Left kidney (tissue), 1 donor: ENCODE measurements at regions not wholly inside any gene's neighbourhood (a gene's known extent, or its start where the extent isn't known, plus 50 kb on each side); places are given as distances from the start of the nearest gene placed in this dataset.
"Not testable (repeated sequence)": the region's sequence is repeated elsewhere in the genome, so short reads cannot be mapped to it uniquely, and the experiment has no call there.

Experiments used
- DNase-seq: peaks from one replicate; pipeline ENCODE4 v3.0.0-alpha.2; 2013

GRCh38 chr1:240722788-240723187 lies 110.8 kb upstream of the GREM2 start:
- DNase-seq: no peak

GRCh38 chr1:240720976-240721375 lies 109.0 kb upstream of the GREM2 start:
- DNase-seq: no peak

GRCh38 chr1:240719953-240720700 lies 108.2 kb upstream of the GREM2 start:
- DNase-seq: no peak

- DNase-seq: not testable (repeated sequence)
Observed at GRCh38 chr1:240716538-240716937, 104.6 kb upstream of the GREM2 start.

- no peak for DNase-seq
Observed at GRCh38 chr1:240714568-240715292, 102.8 kb upstream of the GREM2 start.

- no peak for DNase-seq
Observed at GRCh38 chr1:240712014-240712731, 100.2 kb upstream of the GREM2 start.

- DNase-seq: no peak
Observed at GRCh38 chr1:240711020-240711419, 99.1 kb upstream of the GREM2 start.

- DNase-seq: no peak
Observed at GRCh38 chr1:240709676-240710075, 97.7 kb upstream of the GREM2 start.

GRCh38 chr1:240706150-240706935 lies 94.4 kb upstream of the GREM2 start:
- DNase-seq: no peak

- no peak for DNase-seq
Observed at GRCh38 chr1:240705579-240705978, 93.6 kb upstream of the GREM2 start.

- DNase-seq: no peak
Observed at GRCh38 chr1:240701412-240701811, 89.5 kb upstream of the GREM2 start.

GRCh38 chr1:240695416-240695815 lies 83.5 kb upstream of the GREM2 start:
- DNase-seq: no peak

- DNase-seq: no peak
Observed at GRCh38 chr1:240693844-240694243, 81.9 kb upstream of the GREM2 start.

- no peak for DNase-seq
Observed at GRCh38 chr1:240693036-240693435, 81.1 kb upstream of the GREM2 start.

GRCh38 chr1:240691909-240692705 lies 80.2 kb upstream of the GREM2 start:
- DNase-seq: peak; percentile 42

GRCh38 chr1:240691501-240691900 lies 79.5 kb upstream of the GREM2 start:
- no peak for DNase-seq

GRCh38 chr1:240687820-240688219 lies 75.9 kb upstream of the GREM2 start:
- DNase-seq: no peak

- no peak for DNase-seq
Observed at GRCh38 chr1:240683576-240683975, 71.6 kb upstream of the GREM2 start.

- DNase-seq: no peak
Observed at GRCh38 chr1:240682859-240683242, 70.9 kb upstream of the GREM2 start.

- no peak for DNase-seq
Observed at GRCh38 chr1:240682166-240682858, 70.4 kb upstream of the GREM2 start.
